GM12874 (cell line): ENCODE measurements at regions not wholly inside any gene's neighbourhood (a gene's known extent, or its start where the extent isn't known, plus 50 kb on each side); places are given as distances from the start of the nearest gene placed in this dataset.

ENCODE experiments used
- TF ChIP-seq, protein P1 (sequence below): IDR thresholded peaks from 2 replicates; pipeline ENCODE4 v1.5.1; 2011; ENCODE audit warnings: low read depth, mild to moderate bottlenecking, control low read depth, low read length, moderate library complexity; ENCODE audit not compliant: insufficient read depth

- TF ChIP-seq, protein P1, sequence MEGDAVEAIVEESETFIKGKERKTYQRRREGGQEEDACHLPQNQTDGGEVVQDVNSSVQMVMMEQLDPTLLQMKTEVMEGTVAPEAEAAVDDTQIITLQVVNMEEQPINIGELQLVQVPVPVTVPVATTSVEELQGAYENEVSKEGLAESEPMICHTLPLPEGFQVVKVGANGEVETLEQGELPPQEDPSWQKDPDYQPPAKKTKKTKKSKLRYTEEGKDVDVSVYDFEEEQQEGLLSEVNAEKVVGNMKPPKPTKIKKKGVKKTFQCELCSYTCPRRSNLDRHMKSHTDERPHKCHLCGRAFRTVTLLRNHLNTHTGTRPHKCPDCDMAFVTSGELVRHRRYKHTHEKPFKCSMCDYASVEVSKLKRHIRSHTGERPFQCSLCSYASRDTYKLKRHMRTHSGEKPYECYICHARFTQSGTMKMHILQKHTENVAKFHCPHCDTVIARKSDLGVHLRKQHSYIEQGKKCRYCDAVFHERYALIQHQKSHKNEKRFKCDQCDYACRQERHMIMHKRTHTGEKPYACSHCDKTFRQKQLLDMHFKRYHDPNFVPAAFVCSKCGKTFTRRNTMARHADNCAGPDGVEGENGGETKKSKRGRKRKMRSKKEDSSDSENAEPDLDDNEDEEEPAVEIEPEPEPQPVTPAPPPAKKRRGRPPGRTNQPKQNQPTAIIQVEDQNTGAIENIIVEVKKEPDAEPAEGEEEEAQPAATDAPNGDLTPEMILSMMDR: no peak
Measured at GRCh38 chr4:181307824-181308223, 935.4 kb upstream of the TENM3 start.

GRCh38 chr4:181308476-181309312 lies 934.5 kb upstream of the TENM3 start:
- TF ChIP-seq, protein P1: no peak

DNA sequence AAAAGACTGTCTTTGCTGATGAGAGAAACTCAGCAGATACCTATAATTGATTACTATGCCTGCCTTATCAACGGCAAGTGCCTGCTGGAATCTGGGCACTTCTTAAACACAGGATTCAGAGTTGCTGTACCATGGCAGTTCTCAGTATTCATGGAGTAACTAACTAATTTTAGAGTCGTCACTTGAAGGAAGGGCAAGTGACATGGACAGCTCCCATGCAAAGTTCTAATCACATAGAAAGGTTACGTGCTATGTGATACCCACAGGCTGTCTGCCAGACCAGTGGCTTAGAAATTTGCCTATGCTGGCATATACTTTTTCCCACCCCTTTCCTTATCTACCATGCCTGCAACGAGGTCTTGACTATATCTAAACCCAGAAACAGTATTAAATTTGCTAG lies 931.1 kb upstream of the TENM3 start:
- TF ChIP-seq, protein P1: no peak

DNA sequence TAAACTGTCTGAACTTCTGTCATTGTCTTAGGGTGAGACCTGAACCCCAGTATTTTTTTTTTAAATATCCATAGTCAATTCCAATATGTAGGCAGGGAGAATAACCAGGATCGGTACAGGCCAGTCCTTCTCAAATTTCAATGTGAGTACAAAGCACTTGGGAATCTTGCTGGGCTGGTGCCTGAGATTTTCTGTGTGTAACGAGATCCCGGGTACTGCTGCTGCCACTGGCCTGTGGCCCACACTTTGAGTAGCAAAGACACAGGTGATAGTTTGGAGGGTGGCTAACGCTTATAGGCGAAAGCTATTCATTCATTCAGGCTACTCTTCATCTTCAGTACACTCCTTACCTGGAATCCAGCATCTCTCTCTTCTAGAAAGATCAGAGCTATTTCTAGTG lies 923.6 kb upstream of the TENM3 start:
- TF ChIP-seq, protein P1: no peak

DNA sequence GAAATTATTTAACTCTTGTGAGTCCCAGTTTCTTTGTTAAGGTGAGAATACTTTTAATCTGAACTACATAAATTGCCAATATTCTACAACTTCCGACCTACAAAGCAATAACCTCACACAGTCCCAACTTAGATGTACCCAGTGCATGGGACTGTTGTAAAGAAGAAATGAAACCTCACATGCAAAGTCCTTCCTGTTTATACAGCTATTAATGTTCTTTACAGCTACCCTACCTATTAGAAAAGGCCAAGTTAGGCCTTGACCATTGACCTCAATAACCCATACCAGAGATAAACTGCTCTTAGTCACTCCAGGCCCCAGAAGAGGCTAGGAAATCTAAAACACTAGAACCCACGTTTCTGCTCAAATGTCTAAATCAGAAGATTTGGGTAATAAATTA lies 920.1 kb upstream of the TENM3 start:
- TF ChIP-seq, protein P1: no peak

- TF ChIP-seq, protein P1: no peak
Measured at GRCh38 chr4:181330654-181331201, 912.5 kb upstream of the TENM3 start.

DNA sequence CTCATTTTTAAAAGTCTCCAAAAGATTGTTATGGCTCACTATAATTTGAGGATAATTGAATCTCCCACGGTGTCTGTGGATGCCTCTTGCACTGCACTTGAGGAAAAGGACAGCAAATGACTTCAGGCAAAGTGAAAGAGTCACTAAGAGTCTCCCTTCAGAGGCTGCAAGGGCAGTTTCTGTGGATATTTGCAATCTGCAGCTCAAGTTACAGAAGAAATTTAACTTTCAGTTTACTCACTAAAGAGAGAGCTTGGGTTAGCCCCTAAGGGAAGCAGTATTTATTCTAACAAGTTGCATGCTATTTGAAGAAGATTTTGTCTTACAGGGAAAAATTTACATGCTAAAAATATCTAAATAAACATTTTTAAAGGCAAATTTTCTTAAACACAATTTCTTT lies 912.0 kb upstream of the TENM3 start:
- TF ChIP-seq, protein P1: no peak
